COLO829 (cell line): ENCODE measurements at regions not wholly inside any gene's neighbourhood (a gene's known extent, or its start where the extent isn't known, plus 50 kb on each side); places are given as distances from the start of the nearest gene placed in this dataset.

Experiments used
- DNase-seq: peaks from one replicate; pipeline ENCODE4 v3.0.0; 2012; ENCODE audit warnings: low spot score

DNA sequence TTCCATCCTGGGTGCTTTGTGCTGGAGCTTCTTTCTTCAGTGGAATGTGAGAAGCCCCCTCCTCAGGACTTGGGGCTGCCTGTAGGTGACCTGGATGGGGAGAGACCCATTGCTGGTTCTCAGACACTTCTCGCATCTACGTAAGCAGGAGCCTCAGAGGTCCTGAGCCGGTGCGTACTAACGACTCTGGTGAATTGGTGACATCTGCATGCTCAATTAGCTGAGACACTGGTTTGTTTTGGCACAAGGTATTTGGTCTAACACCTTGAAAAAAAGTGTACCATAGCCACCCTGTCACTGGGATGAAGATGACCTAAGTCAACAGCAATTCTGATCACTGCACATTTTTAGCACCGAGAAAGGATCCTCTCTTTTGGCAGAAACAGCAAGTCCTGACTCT lies 57.7 kb downstream of the LRRC30 start:
- no peak for DNase-seq

DNA sequence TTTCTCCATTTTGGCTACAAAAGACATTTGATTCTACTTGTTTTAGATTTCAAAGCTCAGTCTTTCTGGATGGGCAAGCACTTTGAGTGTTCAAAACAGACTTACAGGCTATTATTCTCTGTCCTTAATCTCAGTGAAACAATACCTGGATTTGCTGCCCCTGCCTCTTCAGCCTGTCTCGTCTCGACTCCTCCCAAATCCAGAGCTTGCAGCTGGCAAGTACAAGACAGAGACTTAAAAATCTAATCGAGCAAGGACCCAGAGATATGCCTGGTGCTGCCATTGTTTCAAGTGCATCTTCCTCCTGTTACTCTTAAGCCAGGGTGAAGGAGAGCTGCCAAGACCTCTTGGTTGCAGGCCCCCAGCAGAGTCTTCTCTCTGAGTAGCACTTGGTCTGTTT lies 59.2 kb downstream of the LRRC30 start:
- DNase-seq: no peak

DNA sequence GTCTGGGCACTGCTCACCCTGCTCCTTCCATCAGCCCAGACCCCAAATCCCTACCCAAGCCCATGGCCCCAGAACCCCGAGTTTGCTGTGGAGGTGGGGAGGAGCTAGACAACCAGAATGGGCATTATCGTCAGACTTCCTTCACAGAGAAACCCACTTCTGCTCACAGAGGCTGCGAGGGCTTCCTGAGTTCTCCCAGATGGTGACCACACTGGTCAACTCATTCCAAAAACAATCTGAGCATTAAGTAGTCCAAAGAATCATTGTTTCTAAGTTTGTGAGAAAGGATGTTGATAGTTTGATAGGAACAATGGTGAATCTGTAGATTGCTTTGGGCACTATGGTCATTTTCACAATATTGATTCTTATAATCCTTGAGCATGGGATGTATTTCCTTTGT lies 60.2 kb downstream of the LRRC30 start:
- no peak for DNase-seq

DNA sequence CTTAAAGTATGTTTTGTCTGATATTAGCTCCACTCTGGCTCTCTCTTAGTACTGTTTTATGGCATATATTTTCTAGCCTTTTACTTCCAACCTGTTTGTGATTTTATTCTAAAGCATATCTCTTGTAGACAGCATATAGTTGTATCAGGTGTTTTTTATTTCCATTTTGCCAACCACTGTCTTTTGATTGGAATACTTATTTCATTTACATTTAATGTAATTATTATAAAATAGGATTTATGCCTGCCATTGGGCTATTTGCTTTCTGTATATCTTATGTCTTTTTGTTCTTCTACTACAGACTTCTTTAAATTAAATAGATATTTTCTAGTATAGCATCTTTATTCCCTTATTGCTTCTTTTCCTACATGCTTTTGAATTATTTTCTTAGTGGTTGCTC lies 67.3 kb downstream of the LRRC30 start:
- no peak for DNase-seq

DNA sequence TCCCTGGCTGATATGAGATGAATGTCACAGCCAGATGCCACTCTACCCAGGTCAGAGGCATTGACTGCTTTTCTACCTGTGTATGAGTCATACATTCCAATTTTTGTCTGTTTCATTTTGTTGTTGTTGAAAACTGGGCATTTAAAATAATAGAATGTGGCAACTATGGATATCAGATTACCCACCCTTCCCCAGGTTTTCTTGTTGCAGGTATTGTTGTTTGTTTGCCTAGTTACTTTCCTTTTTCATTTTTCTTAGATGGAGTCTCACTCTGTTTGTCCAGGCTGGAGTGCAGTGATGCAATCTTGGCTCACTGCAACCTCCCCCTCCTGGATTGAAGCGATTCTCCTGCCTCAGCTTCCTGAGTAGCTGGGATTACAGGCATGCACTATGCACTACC lies 70.2 kb downstream of the LRRC30 start:
- DNase-seq: no peak

DNA sequence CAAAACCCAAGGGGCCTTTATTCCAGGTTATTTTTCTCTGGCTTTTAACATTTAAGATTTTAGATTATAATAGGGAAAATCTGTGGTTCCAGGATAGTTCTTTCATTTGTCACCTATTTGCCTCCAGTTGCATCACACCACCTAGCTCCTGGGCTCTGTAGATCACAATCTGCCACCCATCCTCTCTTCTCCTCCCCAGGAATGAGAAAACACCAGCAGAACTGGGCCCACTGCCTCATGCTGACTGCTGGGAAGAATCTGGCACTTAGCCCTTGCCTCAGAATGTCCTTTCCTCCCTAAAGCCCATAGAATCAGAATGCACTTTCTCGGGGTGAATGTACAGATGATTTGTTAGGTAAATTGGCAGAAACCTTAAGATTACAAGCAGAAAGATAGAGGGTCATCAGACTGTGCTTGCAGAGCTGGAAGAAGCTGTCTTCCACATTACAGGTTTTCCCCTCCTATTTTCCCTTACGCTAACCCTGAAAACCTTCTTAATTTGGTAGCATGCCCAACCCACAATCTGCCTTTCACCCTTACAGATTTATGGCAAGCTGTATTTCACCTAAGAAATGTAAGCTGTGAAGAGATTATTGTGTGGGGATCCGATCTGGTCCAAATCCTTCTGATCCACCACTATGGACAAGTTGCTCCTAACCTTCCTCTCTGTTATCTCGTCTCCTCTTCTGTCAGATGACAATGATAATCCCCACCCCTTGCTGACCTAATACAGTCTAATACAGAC lies 72.6 kb downstream of the LRRC30 start:
- DNase-seq: no peak

DNA sequence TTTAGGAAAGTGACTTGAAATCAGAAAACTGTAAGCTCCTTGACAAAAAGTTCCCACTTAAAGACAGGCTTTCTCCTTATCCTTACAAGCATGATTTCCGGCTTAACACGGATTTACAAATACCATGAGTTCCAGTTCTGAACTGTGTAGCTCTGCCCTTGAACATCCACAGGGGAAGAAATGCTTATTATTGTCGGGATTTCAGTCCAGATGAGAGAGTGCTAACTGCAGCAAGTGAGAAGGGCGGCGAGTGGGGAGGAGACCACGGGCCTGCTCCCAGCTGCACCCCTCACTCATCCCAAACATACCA lies 73.1 kb downstream of the LRRC30 start:
- DNase-seq: no peak

DNA sequence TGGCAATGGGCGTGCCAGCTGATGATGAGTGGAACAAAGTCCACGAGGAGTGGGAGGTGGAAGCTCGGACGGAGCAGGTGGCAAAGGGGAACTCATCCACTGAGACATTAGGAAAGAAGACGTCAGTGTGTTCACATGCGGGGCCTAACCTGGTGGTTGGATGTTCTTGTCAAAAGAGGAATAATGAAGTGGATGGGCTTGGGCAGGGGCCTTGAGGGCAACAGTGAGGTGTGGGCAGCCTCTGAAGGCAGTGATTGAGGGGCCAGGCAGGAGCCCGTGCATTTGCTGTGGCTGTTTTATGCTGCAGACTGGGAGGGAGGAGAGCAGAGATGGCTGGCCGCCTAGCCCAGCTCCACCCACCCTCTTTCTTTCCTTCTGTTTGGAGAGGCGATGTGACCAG lies 74.5 kb downstream of the LRRC30 start:
- no peak for DNase-seq

DNA sequence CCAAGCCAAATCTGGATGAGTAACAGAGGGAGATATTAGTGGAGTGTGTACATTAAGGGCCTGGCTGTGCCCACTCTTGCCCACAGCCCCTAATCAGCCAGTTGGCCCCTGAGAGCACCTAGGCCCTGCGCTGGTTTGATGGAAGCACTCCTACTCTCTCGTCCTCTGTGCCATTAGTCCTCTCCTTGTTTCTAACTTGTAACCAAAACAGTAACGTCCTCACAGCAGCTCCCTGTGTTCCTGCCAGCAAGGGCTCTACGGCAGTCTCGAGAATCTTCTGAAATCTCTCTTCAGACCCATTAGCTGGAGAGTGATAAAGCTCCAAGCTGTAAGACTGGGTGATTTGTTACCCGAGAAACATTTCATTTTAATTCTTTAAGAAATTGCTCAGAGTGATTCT lies 76.1 kb downstream of the LRRC30 start:
- no peak for DNase-seq

DNA sequence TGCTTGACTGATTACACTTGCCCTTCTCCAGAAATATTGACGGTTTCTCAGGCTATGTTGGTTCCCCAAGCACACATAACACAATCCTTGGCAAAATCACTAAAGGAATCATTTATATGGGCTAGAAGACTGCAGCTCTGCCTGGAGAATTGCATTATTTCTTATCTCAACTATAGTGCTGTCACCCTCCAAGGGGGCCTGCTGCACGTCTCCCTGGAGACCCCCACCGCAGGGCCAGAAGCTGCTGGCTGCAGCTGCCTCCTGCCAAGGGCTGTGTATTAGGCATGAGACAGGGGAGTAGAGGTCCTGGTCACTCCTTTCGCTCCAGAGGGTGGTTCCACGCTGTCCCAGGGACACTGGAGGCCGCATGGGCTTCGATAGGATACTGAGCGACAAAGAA lies 76.6 kb downstream of the LRRC30 start:
- DNase-seq: no peak

DNA sequence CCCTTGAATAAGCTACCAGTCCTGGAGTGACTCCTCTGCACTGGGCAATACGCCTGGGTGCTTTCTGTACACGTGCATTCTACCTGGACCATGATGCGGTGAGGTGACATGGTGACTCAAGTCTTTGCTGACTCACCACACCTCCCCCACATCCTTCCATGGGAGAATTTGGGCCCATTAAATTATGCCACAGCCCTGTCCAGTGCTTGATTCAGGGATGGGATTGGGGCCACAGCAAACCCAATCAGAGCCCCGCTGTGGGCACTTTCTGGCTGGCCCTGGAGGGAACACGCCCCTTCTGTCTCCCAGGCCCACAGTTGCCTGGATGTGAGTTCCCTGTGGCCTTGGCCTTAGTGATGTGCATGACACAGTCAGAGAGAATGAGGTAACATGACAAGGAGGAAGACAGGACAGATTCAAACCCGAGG lies 86.9 kb downstream of the LRRC30 start:
- no peak for DNase-seq

DNA sequence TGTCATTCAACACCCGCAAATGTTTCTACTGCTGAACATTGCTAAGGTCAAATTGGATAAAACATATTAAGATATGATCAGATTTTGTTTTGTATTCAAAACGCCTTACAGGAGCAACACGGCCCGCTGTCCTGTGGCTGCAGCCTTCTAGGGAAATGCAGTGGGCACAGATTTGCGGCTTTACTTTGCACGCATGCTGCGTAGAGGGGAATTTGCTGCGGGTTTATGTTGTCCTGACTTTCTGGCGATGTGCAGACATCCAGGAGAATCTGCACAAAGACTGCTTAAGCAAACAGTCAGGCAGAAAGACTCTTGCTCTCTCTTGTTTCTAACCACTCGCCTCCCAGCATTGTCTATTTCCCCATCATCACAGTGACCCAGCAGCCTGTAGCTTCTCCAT lies 88.3 kb downstream of the LRRC30 start:
- DNase-seq: no peak

DNA sequence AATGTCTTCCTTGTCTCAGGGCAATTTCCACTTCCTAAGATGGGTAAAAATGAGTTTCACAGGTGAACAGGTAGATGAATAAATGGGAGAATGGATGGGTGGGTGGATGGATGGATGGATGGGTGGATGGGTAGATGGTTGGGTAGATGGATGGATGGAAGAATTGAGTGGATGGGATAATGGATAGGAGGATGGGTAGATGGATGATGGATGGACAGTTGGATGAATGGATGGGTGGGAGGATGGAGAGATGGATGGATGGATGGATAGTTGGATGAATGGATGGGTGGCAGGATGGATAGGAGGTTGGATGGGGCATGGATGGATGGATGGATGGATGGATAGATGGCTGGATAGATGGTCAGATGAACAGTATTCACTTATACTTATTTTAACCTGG lies 90.9 kb downstream of the LRRC30 start:
- no peak for DNase-seq

DNA sequence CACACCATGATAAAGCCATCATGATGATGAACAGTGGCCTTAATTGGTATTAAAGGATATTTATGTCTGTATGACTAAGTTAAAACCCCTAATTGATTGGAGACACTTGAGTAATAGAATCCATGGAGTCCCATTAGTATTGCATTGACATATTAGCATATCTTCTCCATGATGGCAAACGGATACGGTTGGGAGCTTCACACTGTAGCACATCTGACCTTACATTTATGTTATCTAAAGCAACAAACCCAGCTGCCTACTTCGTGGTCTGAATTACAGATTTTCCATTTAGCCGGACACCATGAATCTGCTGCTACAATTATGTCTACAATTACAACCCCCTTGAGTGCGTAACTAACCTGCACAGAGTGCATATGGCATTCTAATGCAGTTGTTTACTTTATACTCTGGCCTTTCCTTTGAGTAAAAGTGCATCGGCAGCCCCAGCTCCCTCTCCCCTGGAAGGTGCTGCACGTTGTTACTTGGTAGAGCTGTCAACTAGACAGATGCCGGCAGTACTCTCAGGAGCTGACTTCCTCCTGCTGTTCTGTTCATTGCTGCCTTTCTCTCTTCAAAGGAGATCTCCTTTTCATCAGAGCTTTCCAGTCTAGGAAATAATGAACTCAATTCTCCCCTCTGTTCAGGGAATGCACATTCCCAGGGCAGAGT lies 92.1 kb downstream of the LRRC30 start:
- no peak for DNase-seq

DNA sequence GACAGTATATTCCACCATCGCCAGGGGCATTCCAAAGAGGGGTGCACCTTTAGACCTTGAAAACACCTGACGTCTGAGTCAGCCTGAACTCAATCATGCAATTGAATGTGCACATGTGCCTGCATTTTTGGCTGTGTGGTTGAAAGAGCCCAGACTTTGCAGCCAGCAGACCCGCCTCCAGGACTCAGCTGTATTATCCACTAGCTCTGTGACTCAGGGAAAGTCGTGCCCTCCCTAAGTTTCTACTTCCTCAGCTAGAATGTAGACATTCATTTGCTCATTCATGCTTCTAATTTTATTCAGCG lies 94.2 kb downstream of the LRRC30 start:
- no peak for DNase-seq

DNA sequence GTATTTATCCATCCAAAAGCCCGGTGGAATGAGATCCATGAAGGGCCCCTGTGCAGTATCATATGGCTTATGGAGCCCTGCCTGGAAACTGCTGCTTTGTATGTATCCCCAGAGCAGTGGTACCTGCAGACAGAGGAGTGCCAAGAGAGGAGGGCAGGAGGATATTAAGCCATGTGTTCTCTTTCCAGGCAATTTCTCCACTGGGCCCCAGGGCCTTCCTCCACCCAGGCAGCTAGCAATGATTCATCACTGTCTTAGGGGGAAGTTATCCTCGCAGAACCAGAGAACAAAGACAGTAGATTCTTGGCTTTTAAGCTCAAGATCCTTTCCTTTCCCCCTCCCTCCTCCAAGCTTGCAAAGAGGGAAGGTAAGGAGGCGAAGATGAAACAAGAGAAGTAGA lies 98.1 kb downstream of the LRRC30 start:
- DNase-seq: peak; percentile 40

DNA sequence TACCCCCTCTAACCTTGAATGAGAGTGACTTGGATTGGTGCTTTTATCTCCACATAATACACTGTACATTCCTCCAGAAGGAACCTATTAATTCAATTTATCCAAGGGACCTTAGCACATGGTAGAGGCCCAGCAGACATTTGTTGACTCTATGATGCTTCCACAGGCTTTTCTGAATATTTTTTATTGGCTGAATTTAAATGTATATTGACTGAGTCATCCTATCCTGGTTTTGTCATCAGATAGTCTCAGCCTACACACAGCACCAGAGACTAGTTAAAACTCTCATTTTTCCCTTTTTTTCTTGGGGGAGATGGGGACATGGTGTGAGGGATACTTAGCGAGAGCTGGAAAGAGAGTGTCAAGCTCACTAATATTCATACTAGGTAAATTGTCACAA lies 101.6 kb downstream of the LRRC30 start:
- DNase-seq: no peak

DNA sequence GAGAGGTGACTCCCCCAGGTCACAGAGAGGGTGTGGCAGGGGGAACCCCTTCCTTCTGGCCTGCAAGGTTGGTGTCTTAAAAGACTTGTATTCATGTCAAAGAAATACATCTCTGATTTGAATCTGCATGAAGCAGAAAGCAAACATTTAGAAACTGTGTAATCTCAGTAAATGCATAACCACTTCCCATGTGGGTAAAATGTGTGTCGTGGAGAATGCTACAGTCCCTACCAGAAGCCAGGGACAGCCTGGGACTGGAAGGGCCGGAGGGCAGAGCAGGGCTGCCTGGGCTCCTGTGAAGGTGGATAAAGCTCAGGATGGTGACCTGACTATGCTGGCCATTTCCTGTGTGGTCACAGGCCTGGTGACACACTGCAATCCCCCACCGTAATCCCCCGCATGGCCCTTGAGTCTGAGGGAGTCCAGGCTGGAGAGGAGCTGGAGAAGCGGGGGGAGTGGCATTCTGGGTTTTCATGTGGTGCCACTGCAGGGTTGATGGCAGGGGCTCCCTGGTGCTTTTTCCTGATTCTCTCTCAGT lies 102.2 kb downstream of the LRRC30 start:
- no peak for DNase-seq

DNA sequence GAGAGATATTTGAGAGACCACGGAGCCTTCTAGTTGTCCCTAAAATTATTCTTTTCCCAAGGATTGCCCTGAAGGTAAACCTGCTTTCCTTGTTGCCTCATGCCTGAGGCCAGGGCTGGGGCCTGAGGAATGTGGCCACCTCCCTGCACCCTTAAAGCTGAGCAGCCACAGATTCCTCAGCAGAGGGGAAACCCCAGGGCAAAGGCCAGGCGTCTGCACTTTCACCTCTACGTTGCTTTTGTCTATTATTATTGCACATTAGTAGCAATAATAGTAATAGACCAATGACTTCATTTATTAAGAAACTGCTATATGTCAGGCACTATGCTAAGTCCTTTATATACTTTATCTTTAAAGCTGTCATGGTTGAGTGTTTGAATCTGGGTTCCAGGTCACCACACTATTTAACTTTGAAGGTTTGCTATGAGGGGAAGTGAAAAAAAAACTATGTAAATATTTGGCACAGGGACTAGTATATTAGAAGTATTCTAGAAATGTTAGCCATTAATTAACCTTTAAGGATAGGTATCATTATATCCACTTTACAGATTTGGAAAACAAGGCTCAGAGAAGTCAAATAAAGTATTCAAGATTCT lies 104.2 kb downstream of the LRRC30 start:
- no peak for DNase-seq

DNA sequence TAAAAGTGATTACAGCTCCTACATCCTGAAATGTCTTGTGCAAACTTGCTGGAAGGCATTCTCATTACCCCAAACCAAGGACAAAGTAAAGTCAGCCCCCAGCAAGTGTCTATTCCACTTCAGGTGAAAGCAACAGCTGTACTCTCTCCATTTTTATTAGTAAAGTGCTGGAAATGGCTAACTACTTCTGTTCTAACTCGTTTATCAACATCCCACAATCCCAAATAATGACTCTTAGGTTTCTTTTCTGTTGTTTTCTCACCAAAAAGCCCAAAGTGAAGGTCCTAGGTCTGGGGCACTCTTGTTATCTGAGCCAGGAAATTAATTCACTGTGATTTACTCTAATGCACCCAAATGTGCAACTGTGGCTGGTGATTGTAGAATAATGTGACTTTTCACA lies 105.7 kb downstream of the LRRC30 start:
- DNase-seq: no peak

DNA sequence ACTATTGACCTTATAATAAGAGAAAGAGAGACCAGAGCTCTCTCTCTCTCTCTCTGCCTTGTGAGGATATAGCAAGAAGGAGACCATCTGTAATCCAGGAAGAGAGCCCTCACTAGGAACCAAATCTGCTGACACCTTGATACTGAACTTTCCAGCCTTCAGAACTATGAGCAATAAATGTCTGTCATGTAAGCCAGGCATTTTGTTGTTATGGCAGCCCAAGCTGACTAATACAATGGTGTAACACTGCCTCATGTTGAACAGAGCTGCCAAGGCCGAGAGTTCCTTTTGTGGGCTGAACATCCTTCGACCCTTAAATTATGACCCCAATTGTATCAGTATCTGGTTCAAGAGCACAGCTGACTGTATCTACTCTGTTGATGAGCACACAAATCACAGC lies 108.0 kb downstream of the LRRC30 start:
- no peak for DNase-seq

DNA sequence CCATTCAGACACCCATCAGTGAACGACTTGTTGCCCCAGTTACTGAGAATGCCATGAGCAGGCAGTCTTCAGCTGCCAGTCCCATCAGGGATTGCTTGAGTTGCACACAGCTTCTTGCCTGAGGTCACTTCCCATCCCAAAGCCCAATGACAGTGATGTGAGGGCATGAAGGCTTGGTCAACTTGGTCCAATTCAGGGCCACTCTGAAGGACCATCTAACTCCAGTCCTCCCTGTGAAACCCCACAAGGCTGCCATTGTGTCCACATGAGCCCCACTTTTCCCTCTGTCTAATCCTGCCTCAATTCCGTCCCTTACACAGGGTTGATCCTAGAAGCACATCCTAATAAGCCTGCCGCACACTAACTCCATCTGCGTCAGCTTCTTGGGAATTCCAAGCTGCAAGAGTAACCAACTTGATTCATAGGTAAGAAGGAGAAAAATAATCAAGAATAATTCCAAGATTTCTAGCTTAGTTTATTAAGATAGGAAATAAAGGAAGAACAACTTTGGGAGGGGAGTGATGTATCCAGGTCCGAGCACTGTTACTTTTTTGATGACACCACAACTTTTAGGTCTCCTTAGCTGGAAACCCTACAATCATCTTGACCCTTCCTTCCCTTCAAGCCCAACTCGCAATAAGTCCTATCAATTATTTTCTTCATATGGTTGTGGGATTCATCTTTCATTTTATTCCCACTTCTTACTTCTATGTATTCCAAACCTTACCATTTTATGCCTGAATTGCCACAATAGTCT lies 110.9 kb downstream of the LRRC30 start:
- DNase-seq: no peak
